Pancreas (tissue), 10 donors: ENCODE measurements at regions not wholly inside any gene's neighbourhood (a gene's known extent, or its start where the extent isn't known, plus 50 kb on each side); places are given as distances from the start of the nearest gene placed in this dataset.

Experiments used
- ATAC-seq, 4 donors: fragments of 200-7000 bp; cut with Tn5 transposase; one replicate each; pipeline versions ENCODE4 v1.8.0 to v1.9.1; 2020; ENCODE audit warnings: mild to moderate bottlenecking in 4 of 4, moderate library complexity in 4 of 4
- DNase-seq, 6 donors: peaks; one replicate each; pipeline ENCODE4 v3.0.0-alpha.2; 2020
- FAIRE-seq: peaks from 2 replicates; lab custom pipeline; 2012; peaks lifted over from hg19 to GRCh38; lab: Jason Lieb, UNC
- H3K27ac ChIP-seq, 4 donors: fragments of 200-600 bp; sonication (generic); 1 replicate in 3 of 4; 2 replicates in 1 of 4; pipeline versions ENCODE4 v1.5.0 to v1.8.0; 2020
- H3K27me3 ChIP-seq, 4 donors: fragments of 200-600 bp; one replicate each; pipeline ENCODE4 v1.8.0; 2021
- H3K36me3 ChIP-seq, 3 donors: fragments of 200-600 bp; sonication (generic) in 1 of 3; one replicate each; pipeline versions ENCODE4 v1.5.0 to v1.8.0; 2020 to 2021
- H3K4me1 ChIP-seq, 3 donors: fragments of 200-600 bp; one replicate each; pipeline ENCODE4 v1.8.0; 2021
- H3K4me3 ChIP-seq, 4 donors: fragments of 200-600 bp; sonication (generic) in 2 of 4; one replicate each; pipeline versions ENCODE4 v1.5.0 to v1.8.0; 2020 to 2021
- H3K9me3 ChIP-seq, 4 donors: fragments of 200-600 bp; one replicate each; pipeline ENCODE4 v1.8.0; 2021
- WGBS, 2 donors: extraction: QIAGEN DNeasy Blood & Tissue Kit; methylation state at CpG; one replicate each; pipeline ENCODE4 v1.1.7; 2013; 5-methylcytosine and 5-hydroxymethylcytosine counted together
- intact Hi-C, 3 donors: fragments of 100-400 bp; cut with DNase I; formaldehyde crosslinking; loops; one replicate each; pipeline versions ENCODE4 v1.11.1 to v1.14.2; 2022
- TF ChIP-seq, protein P1 (sequence below), 4 donors: fragments of 200-600 bp; sonication (generic) in 3 of 4; IDR thresholded peaks; one replicate each; pipeline versions ENCODE4 v1.5.0 to v1.8.0; 2021; ENCODE audit warnings: antibody characterized with exemption in 4 of 4
- donor health status: healthy with polysubstance abuse.
- donor health status: DM: no; HTN: no; CAD: no; lungs with moderate emphysema.
- donor health status: DM: no; HTN: no; CAD: no.
- donor health status: control.
- donor health status: control.
- donor health status: Bipolar disorder and iron deficiency.
- donor health status: DM: yes; HTN: yes; CAD: no.
- donor health status: DM: no; HTN: no; CAD: no.
- donor health status: DM: no; HTN: no; CAD: no.
- donor health status: DM: yes; HTN: yes; CAD: no.

- no peak for FAIRE-seq
- Histone ChIP-seq H3K27ac (peak overlapping the region; percentile 71 to 86 (median 76)), H3K4me3 (no peak overlapping the region), H3K36me3 (no peaks in the 10 kb centered on the region), H3K9me3 (no peaks in the 10 kb centered on the region), H3K27me3 (no peaks in the 10 kb centered on the region), H3K4me1 (peaks cover 17 to 37% (median 34%) of the 10 kb centered on the region in 3 donors)
- peak; percentile 53 to 75 (median 64) for ATAC-seq
- WGBS, 2 donors = 40 to 44% methylated on average over 17 of the region's 17 CpGs
- peak; percentile 58 to 82 (median 71) for DNase-seq
- TF ChIP-seq, protein P1, sequence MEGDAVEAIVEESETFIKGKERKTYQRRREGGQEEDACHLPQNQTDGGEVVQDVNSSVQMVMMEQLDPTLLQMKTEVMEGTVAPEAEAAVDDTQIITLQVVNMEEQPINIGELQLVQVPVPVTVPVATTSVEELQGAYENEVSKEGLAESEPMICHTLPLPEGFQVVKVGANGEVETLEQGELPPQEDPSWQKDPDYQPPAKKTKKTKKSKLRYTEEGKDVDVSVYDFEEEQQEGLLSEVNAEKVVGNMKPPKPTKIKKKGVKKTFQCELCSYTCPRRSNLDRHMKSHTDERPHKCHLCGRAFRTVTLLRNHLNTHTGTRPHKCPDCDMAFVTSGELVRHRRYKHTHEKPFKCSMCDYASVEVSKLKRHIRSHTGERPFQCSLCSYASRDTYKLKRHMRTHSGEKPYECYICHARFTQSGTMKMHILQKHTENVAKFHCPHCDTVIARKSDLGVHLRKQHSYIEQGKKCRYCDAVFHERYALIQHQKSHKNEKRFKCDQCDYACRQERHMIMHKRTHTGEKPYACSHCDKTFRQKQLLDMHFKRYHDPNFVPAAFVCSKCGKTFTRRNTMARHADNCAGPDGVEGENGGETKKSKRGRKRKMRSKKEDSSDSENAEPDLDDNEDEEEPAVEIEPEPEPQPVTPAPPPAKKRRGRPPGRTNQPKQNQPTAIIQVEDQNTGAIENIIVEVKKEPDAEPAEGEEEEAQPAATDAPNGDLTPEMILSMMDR (IDR thresholded peaks at IDR 0.05) = no peak
- intact Hi-C loops = no loop called here
Observed at GRCh38 chr10:69684020-69684980, 54.3 kb downstream of the FAM241B start.

DNA sequence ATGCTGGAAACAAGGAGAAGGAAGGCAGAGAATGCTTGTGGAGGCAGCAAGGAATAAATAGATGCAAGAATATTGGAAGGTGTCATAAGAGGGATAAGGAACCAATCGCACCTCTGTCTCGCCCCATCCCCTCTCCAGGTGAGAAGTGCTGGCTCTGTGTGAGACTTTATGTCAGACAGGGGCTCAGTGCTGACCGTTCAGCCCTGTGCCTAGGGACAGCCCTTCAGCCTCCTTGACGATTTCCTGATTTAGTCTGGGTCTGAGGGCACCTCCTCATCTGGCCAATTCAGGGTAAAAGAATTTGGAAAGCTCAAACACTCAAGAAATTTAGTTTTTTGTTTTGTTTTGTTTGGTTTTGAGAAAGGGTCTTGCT lies 54.9 kb downstream of the FAM241B start:
- intact Hi-C loops = no loop called here
- Histone ChIP-seq H3K36me3 (no peaks in the 10 kb centered on the region), H3K27ac (peak overlapping the region; percentile 71 to 86 (median 76)), H3K4me3 (no peak overlapping the region), H3K4me1 (peaks cover 17 to 37% (median 34%) of the 10 kb centered on the region in 3 donors), H3K9me3 (no peaks in the 10 kb centered on the region), H3K27me3 (no peaks in the 10 kb centered on the region)
- ATAC-seq (peak in 1 of 4 donors; percentile 3), FAIRE-seq (no peak), DNase-seq (no peak)
- 53 to 54% methylated on average over 4 of the region's 4 CpGs for WGBS, 2 donors
- TF ChIP-seq, protein P1 (IDR thresholded peaks at IDR 0.05) = no peak

- Histone ChIP-seq H3K4me1 (peaks cover 17 to 37% (median 34%) of the 10 kb centered on the region in 3 donors), H3K27ac (peak overlapping the region; percentile 71 to 86 (median 76)), H3K27me3 (no peaks in the 10 kb centered on the region), H3K4me3 (no peak overlapping the region), H3K9me3 (no peaks in the 10 kb centered on the region), H3K36me3 (no peaks in the 10 kb centered on the region)
- no peak for FAIRE-seq
- WGBS, 2 donors = 25% methylated on average over 5 of the region's 5 CpGs
- TF ChIP-seq, protein P1 (IDR thresholded peaks at IDR 0.05) = no peak
- no peak for DNase-seq
- intact Hi-C loops = no loop called here
- ATAC-seq = peak; percentile 4 to 46 (median 21)
Observed at GRCh38 chr10:69685426-69685801, 55.4 kb downstream of the FAM241B start.

GRCh38 chr10:69685802-69686585 lies 55.9 kb downstream of the FAM241B start:
- no peaks in the 10 kb centered on the region for H3K27me3 ChIP-seq
- FAIRE-seq = no peak
- intact Hi-C loops = no loop called here
- WGBS, 2 donors = 13 to 16% methylated on average over 18 of the region's 18 CpGs
- H3K4me1 ChIP-seq = peaks cover 17 to 37% (median 34%) of the 10 kb centered on the region in 3 donors
- ATAC-seq = peak; percentile 80 to 87 (median 81)
- H3K27ac ChIP-seq = peak overlapping the region; percentile 71 to 86 (median 76)
- TF ChIP-seq, protein P1 (IDR thresholded peaks at IDR 0.05) = no peak
- DNase-seq = peak; percentile 88 to 98 (median 94)
- H3K4me3 ChIP-seq = no peak overlapping the region
- H3K36me3 ChIP-seq = no peaks in the 10 kb centered on the region
- H3K9me3 ChIP-seq = no peaks in the 10 kb centered on the region
